ENCODE measurements at regions not wholly inside any gene's neighbourhood (a gene's known extent, or its start where the extent isn't known, plus 50 kb on each side); places are given as distances from the start of the nearest gene placed in this dataset.

DNA sequence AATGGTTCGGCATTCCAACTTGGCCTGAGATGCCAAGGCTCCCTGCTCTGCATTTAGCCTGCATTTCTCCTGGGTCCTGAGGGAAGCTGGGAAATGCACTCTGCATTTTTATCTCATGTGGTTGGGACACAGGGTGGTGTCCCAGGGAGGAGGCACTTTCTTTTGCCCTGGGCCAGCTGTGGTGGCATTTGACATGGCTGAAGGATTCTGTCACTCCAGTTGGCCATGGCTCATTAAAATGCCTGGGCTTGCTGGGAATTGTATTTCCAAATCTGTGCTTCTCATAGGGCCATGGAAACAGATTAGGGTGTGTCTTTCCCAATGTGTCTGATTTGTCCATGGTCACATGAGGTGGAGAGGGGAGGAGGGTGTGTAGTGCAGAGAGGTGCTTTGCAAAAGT is 128.3 kb upstream of the RGMA start:
- Histone ChIP-seq H3K18ac (ENCODE audit: low read depth, low read length) (no peak overlapping the region), H2AK5ac (ENCODE audit: low read depth, low read length) (no peak overlapping the region), H2BK20ac (ENCODE audit: low read depth, low read length) (no peak overlapping the region), H2AK9ac (replicated peaks; ENCODE audit: low read depth, low read length, poor library complexity) (no peak overlapping the region), H3K23ac (ENCODE audit: low read depth, low read length) (no peak overlapping the region), H2BK5ac (ENCODE audit: low read depth, low read length, poor library complexity, severe bottlenecking) (no peak overlapping the region), H3K27me3 (ENCODE audit: control insufficient read depth, insufficient read depth, low read length) (no peaks in the 10 kb centered on the region), H2BK120ac (ENCODE audit: low read depth, low read length) (no peak overlapping the region), H3K4ac (ENCODE audit: low read depth, low read length) (no peak overlapping the region), H3K4me1 (ENCODE audit: control insufficient read depth, insufficient read depth, low read length) (no peaks in the 10 kb centered on the region), H3K9me1 (ENCODE audit: insufficient read depth, low read length) (no peaks in the 10 kb centered on the region), H3K14ac (replicated peaks; ENCODE audit: low read depth, low read length) (no peak overlapping the region), H3K4me2 (ENCODE audit: low read depth, low read length) (no peak overlapping the region), H4K8ac (ENCODE audit: low read depth in 2 of 2, low read length in 2 of 2) (no peak overlapping the region), H3K27ac (ENCODE audit: insufficient read depth, low read length) (no peak overlapping the region), H3K56ac (ENCODE audit: extremely low read depth, insufficient read depth, low read length) (no peak overlapping the region), H3K79me1 (ENCODE audit: low read depth in 1 of 2, low read length in 2 of 2) (no peaks in the 10 kb centered on the region), H3K36me3 (ENCODE audit: control insufficient read depth, insufficient read depth, low read length) (no peaks in the 10 kb centered on the region), H4K20me1 (ENCODE audit: insufficient read depth, low read length) (no peaks in the 10 kb centered on the region), H2BK15ac (ENCODE audit: low read depth, low read length) (no peak overlapping the region), H4K91ac (ENCODE audit: insufficient read depth, low read depth, low read length) (no peak overlapping the region), H3K4me3 (ENCODE audit: insufficient read depth, low read depth, low read length) (no peak overlapping the region), H3K9me3 (ENCODE audit: control insufficient read depth, insufficient read depth, low read length) (peaks cover 29% of the 10 kb centered on the region), H2AFZ (replicated peaks; ENCODE audit: low read length, poor library complexity) (no peak overlapping the region), H3K9ac (ENCODE audit: low read depth, low read length) (no peak overlapping the region), H4K5ac (ENCODE audit: low read depth, low read length) (no peak overlapping the region)
- intact Hi-C loops (cut with micrococcal nuclease) = no loop called here
- no peak for ATAC-seq (ENCODE audit: low read depth)
- in situ Hi-C loops (cut with MboI; ENCODE audit: low sequenced_read_pairs) = no loop called here
- ChIA-PET POLR2A (ENCODE audit: unreplicated experiment) (no interaction called here), CTCF (no interaction called here)
- no CpG with 5 or more reads among the region's 1 CpG for WGBS, 2 experiments (ENCODE audit: extremely low coverage in 2 of 2, insufficient read length in 1 of 2)
- DNase-seq = no peak
- TF ChIP-seq MAFK (IDR thresholded peaks at IDR 0.05; ENCODE audit: low read depth, low read length) = no peak
- TF ChIP-seq CEBPB (IDR thresholded peaks at IDR 0.05; ENCODE audit: low read depth, low read length) = no peak
- no peak for TF ChIP-seq MXI1 (IDR thresholded peaks at IDR 0.05; ENCODE audit: borderline replicate concordance, low read depth, low read length)
- no peak for TF ChIP-seq CHD1 (IDR thresholded peaks at IDR 0.05; ENCODE audit: low read depth, low read length)
- TF ChIP-seq SMC3 (IDR thresholded peaks at IDR 0.05; ENCODE audit: low read depth, low read length) = no peak
- TF ChIP-seq RFX5 (IDR thresholded peaks at IDR 0.05; ENCODE audit: low read depth, low read length) = no peak
- TF ChIP-seq RCOR1 (IDR thresholded peaks at IDR 0.05; ENCODE audit: insufficient replicate concordance, low read length) = no peak
- dilution Hi-C loops (cut with HindIII; ENCODE audit: low sequenced_read_pairs, unreplicated experiment) = no loop called here
- BruUV-seq (replicated peaks) = no TSS peak
